ENCODE measurements at regions not wholly inside any gene's neighbourhood (a gene's known extent, or its start where the extent isn't known, plus 50 kb on each side); places are given as distances from the start of the nearest gene placed in this dataset.
A peak's percentile ranks its signal among the peaks of the same experiment; 100 is the strongest.

GRCh38 chr3:106183762-106184391 is 315.1 kb upstream of the CBLB start:
- no peak for DNase-seq

GRCh38 chr3:106184540-106185457 is 316.0 kb upstream of the CBLB start:
- no peak for DNase-seq

- DNase-seq, result no peak
Measured at GRCh38 chr3:106185949-106186348, 317.1 kb upstream of the CBLB start.

GRCh38 chr3:106190296-106190695 is 321.5 kb upstream of the CBLB start:
- no peak for DNase-seq

DNA sequence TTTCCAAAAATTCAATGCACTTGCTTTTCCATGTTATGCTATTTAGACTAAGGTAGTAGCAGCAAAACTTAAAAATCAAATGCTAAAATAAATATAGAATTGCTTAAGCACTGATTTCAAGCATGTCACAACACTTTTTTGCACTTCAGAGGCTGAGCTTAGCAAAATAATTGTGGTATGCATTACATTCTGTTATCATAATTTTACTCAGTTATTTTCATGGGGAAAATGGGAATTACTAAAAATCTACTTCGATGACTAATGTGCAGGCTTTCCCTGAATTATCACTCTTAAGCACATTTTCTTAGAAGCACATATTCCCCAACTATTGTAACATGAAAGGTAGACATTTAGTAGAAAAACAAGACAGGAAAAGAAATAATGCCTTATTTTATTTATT is 322.4 kb upstream of the CBLB start:
- no peak for DNase-seq

DNA sequence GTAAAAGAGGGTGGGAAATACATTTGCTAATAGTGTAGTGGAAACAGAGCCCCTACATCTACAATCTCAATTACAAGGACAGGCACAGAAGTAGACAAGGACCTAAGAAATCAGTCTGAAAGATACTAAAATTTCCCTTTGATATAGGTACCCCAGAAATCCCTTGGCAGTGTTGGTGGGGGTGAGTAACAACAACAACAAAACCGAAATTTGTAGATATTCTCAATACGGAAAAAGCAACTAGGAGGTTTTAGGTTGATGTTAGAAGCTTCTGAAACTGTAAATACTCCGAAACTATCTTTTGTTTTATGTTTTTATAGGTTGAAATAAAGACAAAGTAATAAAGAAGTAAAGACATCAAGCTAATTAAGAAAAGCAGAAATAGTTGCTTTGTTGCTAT is 323.1 kb upstream of the CBLB start:
- DNase-seq, result no peak

DNA sequence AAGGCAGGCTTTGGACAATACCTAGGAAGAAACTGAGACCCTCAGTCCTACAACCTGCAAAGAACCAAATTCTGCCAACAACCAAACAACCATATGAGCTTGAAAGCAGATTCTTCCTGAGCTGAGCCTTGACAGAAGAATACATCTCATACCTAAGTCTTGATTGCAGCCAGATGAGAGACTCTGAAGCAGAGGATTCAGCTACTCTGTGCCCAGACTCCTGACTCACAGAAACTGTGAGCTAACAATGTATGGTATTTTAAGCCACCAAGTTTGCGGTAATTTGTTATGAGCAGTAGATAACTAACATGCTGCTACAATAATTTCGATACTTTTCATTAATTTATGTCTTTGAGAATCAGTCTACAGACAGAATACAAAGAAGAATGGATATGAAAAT is 325.1 kb upstream of the CBLB start:
- no peak for DNase-seq

DNA sequence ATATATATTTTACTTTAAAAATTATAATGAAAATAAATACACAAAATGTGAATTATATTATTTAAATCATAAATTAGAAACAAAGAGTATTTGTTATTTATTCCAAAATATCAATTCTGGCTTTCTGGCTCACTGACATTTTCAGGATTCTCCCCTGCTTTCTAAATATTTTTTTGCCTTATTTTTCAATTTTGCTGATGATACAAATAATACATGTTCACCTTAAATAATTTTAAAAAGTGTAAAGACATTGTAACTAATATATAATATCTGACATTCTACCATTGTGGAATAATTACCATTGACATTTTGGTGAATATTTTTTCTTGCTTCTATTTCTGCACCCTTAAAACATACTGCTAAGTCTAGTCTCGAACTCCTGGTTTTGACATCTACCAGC is 325.9 kb upstream of the CBLB start:
- DNase-seq, result no peak

GRCh38 chr3:106197532-106198194 is 328.9 kb upstream of the CBLB start:
- DNase-seq, result no peak

DNA sequence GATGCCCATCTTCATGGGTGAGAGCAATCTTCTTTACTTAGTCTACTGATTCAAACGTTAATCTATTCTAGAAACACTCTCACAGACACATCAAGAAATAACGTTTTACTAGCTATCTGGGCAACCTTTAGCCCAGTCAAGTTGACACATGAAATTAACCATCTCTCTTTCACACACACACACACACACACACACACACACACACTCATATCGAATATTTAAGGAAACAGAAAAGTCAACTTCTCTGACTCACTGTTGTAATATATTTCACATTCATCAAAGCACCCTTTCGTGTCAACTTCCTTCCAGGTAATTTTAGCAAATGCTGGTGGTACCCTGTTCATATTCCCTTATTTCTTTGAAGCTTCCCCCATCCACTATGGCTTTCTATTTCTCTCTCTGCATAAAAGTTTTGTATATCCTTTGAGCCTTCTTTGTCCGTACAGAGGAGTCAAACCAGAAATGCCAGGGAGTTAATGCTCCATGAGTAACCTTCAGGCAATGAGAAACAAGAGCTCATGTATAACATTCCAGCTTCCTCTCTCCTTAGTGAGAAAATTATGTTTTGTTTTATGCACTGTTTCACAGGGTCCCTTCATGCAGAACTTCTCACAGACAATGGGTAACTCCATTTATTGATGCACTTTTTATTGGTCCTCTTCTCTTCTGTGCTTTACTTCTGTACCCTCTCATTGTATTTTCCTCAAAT is 335.5 kb upstream of the CBLB start:
- DNase-seq, result no peak

- DNase-seq, result peak in 1 of 2 donors; percentile 4
Measured at GRCh38 chr3:106206146-106206545, 337.3 kb upstream of the CBLB start.

- no peak for DNase-seq
Measured at GRCh38 chr3:106206613-106207012, 337.8 kb upstream of the CBLB start.

DNA sequence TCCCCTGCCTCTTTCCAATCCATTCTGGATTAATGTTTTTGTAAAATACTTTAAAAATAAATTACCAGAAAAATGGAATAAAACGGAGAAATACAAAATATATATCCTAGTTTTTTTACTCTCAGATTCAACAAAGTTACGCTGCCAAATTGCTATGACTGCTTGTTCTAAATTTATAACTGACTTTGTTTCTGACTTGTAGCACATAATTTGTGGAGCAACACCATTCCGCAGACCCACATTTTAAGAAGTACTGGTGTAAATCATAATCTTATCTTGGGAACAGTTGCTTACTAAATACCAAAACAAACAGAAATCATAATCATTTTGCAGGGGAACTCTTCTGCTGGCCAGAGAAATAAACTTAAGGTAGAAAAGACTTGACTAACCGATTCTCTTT is 339.4 kb upstream of the CBLB start:
- DNase-seq, result no peak

DNA sequence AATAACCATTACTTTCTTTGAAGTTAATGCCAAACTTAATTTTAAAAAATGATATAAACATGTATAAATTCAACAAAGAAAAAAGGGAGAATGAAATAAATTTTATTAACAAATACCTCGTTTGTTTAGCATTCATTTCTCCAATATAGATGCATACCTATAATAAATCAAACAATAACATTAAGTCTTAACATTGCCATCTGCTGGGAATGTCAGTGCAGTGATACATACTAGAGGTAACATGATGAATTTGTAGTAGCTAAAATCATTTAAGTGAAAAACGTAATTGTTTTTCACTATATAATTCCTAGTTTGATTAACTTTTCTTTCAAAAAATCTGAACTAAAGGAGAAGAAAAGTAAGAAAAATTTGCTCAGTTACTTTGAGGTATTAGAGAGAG is 340.2 kb upstream of the CBLB start:
- no peak for DNase-seq

DNA sequence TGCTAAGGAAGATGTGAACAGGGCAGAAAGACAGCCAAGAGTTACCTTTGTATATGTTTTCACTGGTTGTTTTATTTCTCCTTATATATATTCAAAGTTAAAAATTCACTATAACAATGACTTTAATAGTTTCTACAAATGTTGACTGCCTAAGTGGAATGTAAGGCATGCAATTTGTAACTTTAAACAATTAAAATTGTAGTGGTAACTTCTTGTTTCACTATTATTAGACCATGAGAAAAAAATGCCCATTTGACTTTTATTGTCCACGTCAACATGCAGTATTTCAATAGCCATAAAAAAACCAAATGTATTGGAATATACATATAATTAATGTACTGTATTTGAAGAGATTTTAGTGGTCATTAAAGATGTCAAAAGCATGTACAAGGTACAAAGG is 340.7 kb upstream of the CBLB start:
- no peak for DNase-seq

DNA sequence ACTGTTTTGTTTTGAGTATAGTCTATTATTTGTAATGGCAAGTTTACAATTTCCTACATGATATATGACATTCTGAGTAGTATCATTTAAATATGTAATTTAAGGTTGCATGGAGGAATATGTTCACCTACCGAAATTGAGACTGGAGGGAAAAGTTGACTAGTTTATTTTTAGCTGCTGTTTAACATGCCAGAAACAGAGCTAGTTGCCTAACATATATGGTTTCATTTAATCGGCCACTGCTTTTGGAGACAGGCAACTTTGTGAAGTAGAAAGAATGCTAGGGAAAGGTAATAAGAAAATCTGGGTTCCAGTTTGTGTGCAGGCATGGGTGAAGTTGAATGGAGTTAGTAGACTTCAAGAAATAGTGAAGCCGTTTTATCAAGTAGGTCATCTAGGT is 342.1 kb upstream of the CBLB start:
- DNase-seq, result no peak

DNA sequence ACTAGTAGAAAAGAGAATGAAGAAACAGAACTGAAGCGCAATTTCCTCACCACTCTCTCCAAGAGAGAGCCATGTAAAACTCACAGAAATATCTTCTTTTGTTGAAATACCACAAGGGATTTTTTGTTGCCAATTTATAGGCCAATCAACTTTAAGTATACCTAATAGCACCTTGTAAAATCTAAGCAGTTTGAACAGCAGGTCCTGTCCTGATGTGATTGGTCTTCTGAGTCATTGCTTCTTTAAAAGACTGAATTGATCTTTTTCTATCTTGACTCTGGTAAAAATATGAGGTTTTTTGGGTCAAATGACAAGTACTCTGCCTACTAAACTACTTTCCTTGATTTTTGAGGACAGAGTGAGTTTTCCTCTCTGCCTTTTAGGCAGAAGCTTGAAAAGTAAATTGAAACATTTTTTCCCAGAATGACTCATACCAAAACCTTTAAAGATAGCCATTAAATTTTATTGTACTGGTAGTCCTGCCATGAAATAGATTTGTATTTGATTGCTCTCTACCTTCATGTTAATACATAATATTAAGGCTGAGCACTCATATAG is 343.9 kb upstream of the CBLB start:
- no peak for DNase-seq

DNA sequence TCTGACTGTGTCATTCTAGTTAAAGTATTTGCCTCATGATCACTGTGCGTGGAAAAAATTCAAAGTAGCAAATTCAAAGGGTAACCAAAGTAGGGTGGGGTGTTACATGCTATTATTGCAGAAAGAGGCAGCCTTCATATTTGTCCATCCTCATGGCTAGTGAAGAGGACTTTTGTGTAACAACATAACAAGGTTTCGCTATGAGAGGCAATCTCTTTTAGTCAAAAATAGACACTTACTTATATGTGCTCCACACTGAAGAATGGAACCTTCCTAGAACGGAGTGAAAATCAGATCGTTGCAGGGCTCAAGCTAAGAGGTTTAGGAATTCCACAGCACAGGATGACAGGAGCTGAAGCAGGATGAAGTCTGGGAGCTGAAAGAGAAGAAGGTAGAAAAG is 345.1 kb upstream of the CBLB start:
- no peak for DNase-seq

GRCh38 chr3:106214641-106215040 is 345.8 kb upstream of the CBLB start:
- no peak for DNase-seq

DNA sequence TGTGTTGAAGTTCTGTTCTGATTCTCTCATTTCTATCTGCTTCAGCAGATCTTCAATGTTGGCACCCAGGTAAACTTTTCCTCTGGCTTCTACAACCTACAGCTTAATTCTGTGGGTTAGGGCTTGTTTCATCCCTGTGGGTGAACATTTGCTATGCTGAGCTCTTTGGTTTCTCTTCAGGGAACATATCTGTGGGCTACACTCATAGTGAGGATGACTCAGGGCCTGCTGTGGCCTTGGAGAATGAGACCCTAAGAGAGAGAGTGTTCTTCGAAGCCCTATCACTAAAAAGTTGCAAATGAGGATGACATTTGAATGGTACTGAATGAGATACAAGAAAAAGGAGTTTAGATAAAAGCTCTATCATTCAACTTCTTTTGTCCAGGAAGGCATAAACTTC is 346.2 kb upstream of the CBLB start:
- DNase-seq, result no peak

DNA sequence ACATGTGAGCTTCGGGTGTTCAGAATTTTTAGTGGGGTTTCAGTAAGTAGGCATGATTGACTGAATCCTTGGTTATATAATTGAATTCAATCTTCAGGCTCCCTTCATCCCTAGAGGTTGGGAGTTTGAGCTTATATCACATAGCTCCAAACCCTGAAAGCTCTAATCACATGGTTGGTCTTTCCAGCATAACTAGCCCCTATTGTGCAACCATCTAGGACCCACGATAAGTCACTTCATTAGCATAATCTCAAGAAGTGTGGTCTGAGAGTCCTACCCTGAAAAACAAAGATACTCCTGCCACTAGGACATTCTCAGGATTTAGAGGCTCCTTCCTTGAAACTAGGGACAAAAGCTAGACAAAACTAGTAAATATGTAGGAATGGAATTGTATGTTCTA is 348.9 kb upstream of the CBLB start:
- DNase-seq, result no peak

DNA sequence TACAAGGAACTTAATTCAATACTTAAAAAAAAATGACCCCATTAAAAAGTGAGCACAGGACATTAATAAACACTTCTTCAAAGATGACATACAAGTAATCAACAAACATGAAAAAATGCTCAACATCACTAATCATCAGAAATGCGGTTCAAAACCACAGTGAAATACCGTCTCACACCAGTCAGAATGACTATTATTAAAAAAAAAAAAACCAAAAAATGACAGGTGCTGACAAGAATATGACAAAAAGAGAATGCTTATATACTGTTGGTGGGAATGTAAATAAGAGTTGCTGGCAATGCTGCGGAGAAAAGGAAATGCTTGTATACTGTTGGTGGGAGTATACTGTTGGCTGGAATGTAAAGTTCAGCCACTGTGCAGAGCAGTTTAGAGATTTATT is 358.3 kb upstream of the CBLB start:
- no peak for DNase-seq

GRCh38 chr3:106228271-106228670 is 359.5 kb upstream of the CBLB start:
- no peak for DNase-seq
